ENCODE measurements at regions not wholly inside any gene's neighbourhood (a gene's known extent, or its start where the extent isn't known, plus 50 kb on each side); places are given as distances from the start of the nearest gene placed in this dataset.

GRCh38 chr17:21532763-21533385 is 156.7 kb downstream of the KCNJ12 start:
- Histone ChIP-seq H3K27ac (ENCODE audit: extremely low read depth, low read depth, low read length) (no peak overlapping the region), H3K36me3 (ENCODE audit: control insufficient read depth in 2 of 2, insufficient read depth in 1 of 2, low read length in 2 of 2) (peaks cover 0 to 60% of the 10 kb centered on the region in 2 experiments; a peak in 2 of 3 replicates), H3K9me3 (ENCODE audit: control insufficient read depth, insufficient read depth, low read depth, low read length) (no peaks in the 10 kb centered on the region), H3K4me3 (ENCODE audit: low read depth, low read length) (no peak overlapping the region), H3K4me1 (ENCODE audit: control insufficient read depth, insufficient read depth, low read length) (no peaks in the 10 kb centered on the region)
- ChIA-PET POLR2A (no interaction called here), CTCF (interaction anchor here (0.6 to 1.4 kb wide), 3 partner anchors 12 to 76 kb away, joined by 3 to 4 read pairs (median 3); no protein-coding TSS in a partner anchor)
- TF ChIP-seq ZNF514 (tag by site-specific recombination; IDR thresholded peaks at IDR 0.05), result no peak
- no peak for TF ChIP-seq ZNF747 (tag by site-specific recombination; IDR thresholded peaks at IDR 0.05)
- TF ChIP-seq REST (tag by site-specific recombination; IDR thresholded peaks at IDR 0.05), result no peak
- no peak for TF ChIP-seq ZSCAN5A (tag by site-specific recombination; IDR thresholded peaks at IDR 0.05)
- TF ChIP-seq KLF7 (tag by site-specific recombination; IDR thresholded peaks at IDR 0.05; ENCODE audit: borderline replicate concordance), result no peak
- no peak for TF ChIP-seq ZNF354C (tag by site-specific recombination; IDR thresholded peaks at IDR 0.05; ENCODE audit: borderline replicate concordance, low read depth)
- TF ChIP-seq SP2 (tag by site-specific recombination; IDR thresholded peaks at IDR 0.05), result no peak
- no peak for TF ChIP-seq ZBTB10 (tag by site-specific recombination; IDR thresholded peaks at IDR 0.05)
- TF ChIP-seq ZNF175 (tag by site-specific recombination; IDR thresholded peaks at IDR 0.05), result no peak
- no peak for TF ChIP-seq MZF1 (tag by site-specific recombination; IDR thresholded peaks at IDR 0.05; ENCODE audit: borderline replicate concordance)
- TF ChIP-seq ZXDB (tag by site-specific recombination; IDR thresholded peaks at IDR 0.05), result no peak
- no peak for TF ChIP-seq SCRT2 (tag by site-specific recombination; IDR thresholded peaks at IDR 0.05)
- TF ChIP-seq ZNF704 (tag by site-specific recombination; IDR thresholded peaks at IDR 0.05), result no peak
- no peak for TF ChIP-seq ZNF792 (tag by site-specific recombination; IDR thresholded peaks at IDR 0.05)
- TF ChIP-seq ZNF530 (tag by site-specific recombination; IDR thresholded peaks at IDR 0.05; ENCODE audit: low read depth), result no peak

Measured in HEK293 (cell line).